Activated T-cell treated with anti-CD3 and anti-CD28 coated beads, Interleukin-2, amount 50 U/mL, for 24 hours (primary cell): ENCODE measurements at regions not wholly inside any gene's neighbourhood (a gene's known extent, or its start where the extent isn't known, plus 50 kb on each side); places are given as distances from the start of the nearest gene placed in this dataset.

Experiments
- DNase-seq: peaks from one replicate; pipeline ENCODE4 v3.0.0-alpha.2; 2020
- H3K27ac Mint-ChIP-seq: 2 replicates; pipeline ENCODE4 v1.8.0; 2020; ENCODE audit warnings: mild to moderate bottlenecking, mixed read lengths
- H3K27me3 Mint-ChIP-seq: 2 replicates; pipeline ENCODE4 v1.8.0; 2020; ENCODE audit warnings: mixed read lengths
- H3K36me3 Mint-ChIP-seq: 2 replicates; pipeline ENCODE4 v1.8.0; 2020; ENCODE audit warnings: low read depth, mixed read lengths
- H3K4me1 Mint-ChIP-seq: 2 replicates; pipeline ENCODE4 v1.8.0; 2020; ENCODE audit warnings: low read depth, mixed read lengths
- H3K4me3 Mint-ChIP-seq: 2 replicates; pipeline ENCODE4 v1.8.0; 2020; ENCODE audit warnings: mild to moderate bottlenecking, moderate library complexity, mixed read lengths
- H3K9me3 Mint-ChIP-seq: 2 replicates; pipeline ENCODE4 v1.8.0; 2020; ENCODE audit warnings: mixed read lengths

DNA sequence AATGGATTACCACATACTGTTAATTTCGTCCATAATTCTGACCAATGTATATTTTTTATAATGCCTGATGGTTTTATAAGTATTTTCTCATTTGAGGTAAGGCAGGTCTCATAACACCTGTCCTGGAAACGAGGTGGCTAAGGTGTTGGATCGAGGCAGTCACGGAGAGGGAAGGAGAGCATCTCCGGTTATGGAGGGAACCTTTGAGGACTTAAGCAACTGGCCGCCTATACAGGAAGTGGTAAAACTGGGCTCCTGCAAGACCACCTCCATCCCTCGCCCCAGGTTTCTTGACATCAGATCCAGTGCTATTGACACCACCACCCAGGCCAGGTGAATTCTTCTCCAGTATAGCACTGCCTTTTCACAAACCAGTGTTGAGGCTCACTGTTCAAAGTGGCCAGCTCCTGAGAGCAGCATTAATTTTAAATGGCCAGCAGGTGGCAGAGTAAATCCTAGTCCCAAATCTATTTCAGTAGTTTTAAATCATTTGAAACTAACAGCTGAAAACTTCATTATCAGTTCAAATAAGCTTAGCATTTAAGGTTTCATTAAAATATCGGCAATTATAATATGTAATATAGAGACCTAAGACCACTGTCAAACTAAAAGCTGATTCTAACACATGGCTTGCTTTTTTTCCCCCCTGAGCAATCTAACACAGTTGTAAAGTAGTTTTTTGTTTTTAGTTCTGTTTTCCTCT lies 100.8 kb downstream of the PPM1A start:
- Mint-ChIP-seq H3K36me3 (no peaks in the 10 kb centered on the region), H3K4me1 (peaks cover 3% of the 10 kb centered on the region), H3K9me3 (no peaks in the 10 kb centered on the region), H3K4me3 (no peak overlapping the region), H3K27me3 (peaks cover 10% of the 10 kb centered on the region), H3K27ac (no peak overlapping the region)
- peak; percentile 31 for DNase-seq

DNA sequence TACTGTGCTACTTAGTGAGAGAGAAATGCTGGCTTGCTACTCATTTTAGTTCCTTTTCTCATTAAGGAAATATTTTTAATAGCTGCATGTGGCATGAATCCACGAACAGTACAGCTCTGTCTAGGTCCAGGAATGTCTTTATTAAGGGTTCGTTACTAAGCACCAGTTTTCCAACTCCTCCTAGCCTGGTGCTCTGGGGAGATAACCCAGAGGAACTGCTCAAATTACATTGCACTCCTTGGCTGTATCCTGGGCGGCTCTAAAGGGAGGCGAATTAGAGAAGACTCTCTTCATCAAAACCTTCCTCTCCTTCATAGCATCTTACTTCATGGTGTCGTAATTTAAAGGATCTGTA lies 101.3 kb downstream of the PPM1A start:
- H3K9me3 Mint-ChIP-seq = no peaks in the 10 kb centered on the region
- no peak overlapping the region for H3K27ac Mint-ChIP-seq
- no peaks in the 10 kb centered on the region for H3K36me3 Mint-ChIP-seq
- no peak for DNase-seq
- H3K4me3 Mint-ChIP-seq = no peak overlapping the region
- peaks cover 8% of the 10 kb centered on the region for H3K27me3 Mint-ChIP-seq
- H3K4me1 Mint-ChIP-seq = peaks cover 3% of the 10 kb centered on the region

DNA sequence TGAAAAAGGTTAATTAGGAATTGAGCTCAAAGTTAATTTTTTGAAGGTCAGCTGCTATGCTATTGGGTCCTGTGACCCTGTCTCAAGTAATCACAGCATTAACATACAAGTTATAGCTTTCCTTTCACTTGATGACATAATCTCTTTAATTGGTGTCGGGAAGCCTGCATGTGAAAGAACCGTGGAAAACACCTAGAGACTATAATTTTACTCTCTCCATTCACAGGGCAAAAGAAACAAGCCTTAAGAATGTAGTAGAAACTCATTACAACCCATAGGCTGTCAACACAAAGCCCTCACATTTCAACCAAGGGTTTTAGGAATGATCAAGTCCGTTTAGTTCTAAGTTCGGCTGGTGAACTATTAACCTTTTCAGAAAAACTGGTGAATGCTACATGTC lies 104.4 kb downstream of the PPM1A start:
- H3K4me1 Mint-ChIP-seq = no peaks in the 10 kb centered on the region
- H3K36me3 Mint-ChIP-seq = no peaks in the 10 kb centered on the region
- no peak for DNase-seq
- H3K27me3 Mint-ChIP-seq = peaks cover 8% of the 10 kb centered on the region
- no peak overlapping the region for H3K27ac Mint-ChIP-seq
- no peak overlapping the region for H3K4me3 Mint-ChIP-seq
- H3K9me3 Mint-ChIP-seq = no peaks in the 10 kb centered on the region

DNA sequence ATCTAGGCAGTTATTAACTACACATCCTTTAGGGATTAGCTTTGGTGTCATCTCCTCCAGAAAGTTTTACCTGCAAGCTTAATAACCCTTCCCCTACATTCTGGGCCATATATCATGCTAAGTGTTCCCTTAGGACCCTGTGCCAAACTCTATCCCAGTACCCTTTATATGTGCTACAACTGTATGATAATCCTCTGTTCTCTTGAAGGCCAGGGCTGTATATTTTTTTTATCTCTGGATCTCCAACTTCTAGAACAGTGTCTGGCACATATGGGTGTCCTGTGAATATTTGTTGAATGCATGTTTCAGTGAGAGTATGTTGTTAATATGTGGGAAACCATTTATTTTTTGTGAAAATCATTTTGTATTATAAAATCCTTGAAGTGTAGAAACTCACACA lies 106.7 kb downstream of the PPM1A start:
- Mint-ChIP-seq H3K27ac (no peak overlapping the region), H3K27me3 (no peaks in the 10 kb centered on the region), H3K9me3 (no peaks in the 10 kb centered on the region), H3K4me3 (no peak overlapping the region), H3K4me1 (no peaks in the 10 kb centered on the region), H3K36me3 (no peaks in the 10 kb centered on the region)
- DNase-seq = no peak

DNA sequence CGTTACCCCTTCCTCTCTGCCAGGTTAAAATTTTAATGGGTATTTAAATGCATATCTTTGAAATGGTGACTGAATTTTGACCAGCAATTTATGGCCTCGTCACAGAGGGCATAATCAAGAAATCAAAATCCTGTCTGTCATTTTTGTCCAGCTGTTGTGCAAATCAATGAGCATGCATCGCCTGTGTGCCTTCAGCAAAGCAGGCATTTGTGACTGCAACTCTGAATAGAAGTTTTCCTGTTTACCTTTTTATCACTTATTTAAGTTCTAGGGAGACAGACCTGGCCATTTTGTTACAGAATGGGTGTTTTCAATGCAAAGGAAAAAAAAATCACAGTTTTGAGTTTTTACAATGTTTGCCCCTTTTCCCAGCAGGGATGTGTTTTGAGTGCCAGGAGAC lies 107.4 kb downstream of the PPM1A start:
- H3K36me3 Mint-ChIP-seq = no peaks in the 10 kb centered on the region
- no peak overlapping the region for H3K4me3 Mint-ChIP-seq
- no peaks in the 10 kb centered on the region for H3K9me3 Mint-ChIP-seq

DNA sequence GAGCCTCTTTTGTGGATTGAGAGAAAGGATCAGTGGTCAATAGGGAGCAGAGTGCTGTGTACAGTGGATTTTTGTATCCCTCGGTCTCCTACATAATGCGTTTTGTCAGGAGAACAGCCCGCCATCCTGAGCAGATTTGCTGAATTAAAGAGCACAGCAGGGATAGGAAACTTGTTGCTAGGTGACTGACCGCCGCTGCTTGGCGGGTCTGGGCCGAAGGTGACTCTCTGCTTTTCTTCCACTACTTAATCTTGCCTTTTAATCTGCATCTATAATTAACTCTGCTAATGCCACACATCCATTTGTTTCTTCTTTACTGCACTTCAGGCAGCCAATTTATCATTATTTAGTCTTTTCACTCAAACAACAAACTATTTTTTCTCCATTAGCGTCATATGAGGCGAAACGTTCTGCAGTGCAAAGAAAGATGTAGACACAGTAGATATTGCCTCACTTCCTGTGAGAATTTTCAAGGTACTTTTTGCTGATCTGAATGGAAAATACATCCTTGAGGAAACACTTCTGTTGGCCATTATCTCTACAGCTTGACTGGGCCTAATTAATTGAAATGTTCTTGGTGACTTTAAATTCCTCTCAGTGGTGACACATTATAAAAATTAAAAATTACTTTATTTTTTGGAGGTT lies 108.0 kb downstream of the PPM1A start:
- no peaks in the 10 kb centered on the region for H3K4me1 Mint-ChIP-seq
- H3K36me3 Mint-ChIP-seq = no peaks in the 10 kb centered on the region
- no peak overlapping the region for H3K4me3 Mint-ChIP-seq
- DNase-seq = no peak
- no peak overlapping the region for H3K27ac Mint-ChIP-seq
- H3K27me3 Mint-ChIP-seq = no peaks in the 10 kb centered on the region
- H3K9me3 Mint-ChIP-seq = no peaks in the 10 kb centered on the region

More for the DNA sequence above, 107.4 kb downstream of the PPM1A start:
- H3K27me3 Mint-ChIP-seq = no peaks in the 10 kb centered on the region
- no peak for DNase-seq
- H3K4me1 Mint-ChIP-seq = no peaks in the 10 kb centered on the region
- H3K27ac Mint-ChIP-seq = no peak overlapping the region

DNA sequence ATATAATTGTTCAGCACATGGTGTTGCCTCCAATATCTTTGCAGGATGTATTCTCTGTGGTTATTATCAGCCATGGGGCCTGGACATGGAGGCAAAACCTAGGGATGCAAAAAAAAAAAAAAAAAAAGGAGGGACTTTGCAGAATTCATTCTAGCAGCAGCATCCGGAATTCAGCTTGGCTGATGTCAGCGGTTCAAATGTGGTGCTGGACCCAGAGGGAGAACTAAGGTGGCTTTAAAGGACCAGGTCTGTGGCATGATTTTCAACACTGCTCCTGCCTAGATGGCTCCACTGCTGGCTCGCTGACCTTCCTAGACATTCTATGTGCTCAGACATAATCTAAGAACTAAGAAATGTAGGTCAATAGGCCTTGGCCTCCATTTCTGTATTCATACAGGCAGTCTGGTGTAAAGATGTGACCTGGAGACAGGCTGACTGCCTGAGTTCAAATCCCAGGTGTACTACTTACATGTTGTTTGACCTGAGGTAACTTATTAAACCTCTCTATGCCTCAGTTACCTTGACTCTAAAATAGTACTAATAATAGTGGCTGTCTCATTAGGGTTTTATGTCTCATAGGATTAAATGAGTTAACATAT lies 108.6 kb downstream of the PPM1A start:
- Mint-ChIP-seq H3K9me3 (no peaks in the 10 kb centered on the region), H3K4me1 (no peaks in the 10 kb centered on the region), H3K27ac (no peak overlapping the region), H3K36me3 (no peaks in the 10 kb centered on the region), H3K4me3 (no peak overlapping the region), H3K27me3 (no peaks in the 10 kb centered on the region)
- DNase-seq = no peak

DNA sequence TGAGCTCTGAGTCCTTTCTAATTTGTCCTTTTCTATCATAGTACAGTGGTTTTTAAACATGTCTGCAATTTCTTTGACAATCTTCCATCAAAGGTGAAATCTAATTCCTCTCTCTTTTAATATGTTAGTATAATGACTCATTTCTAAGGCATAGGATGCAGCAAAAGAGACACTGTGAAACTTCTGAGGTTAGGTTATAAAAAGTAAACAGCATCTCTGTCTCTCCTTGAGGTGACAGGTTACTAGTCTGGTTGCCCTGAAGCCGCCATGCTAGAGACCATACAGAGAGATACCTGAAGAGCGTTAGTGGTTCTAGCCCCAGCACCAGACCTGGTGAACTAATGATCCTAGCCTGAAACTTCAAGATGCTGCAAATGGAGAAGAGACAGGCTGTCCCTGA lies 114.3 kb downstream of the PPM1A start:
- DNase-seq = no peak
- peaks cover 28% of the 10 kb centered on the region for H3K27me3 Mint-ChIP-seq
- H3K9me3 Mint-ChIP-seq = no peaks in the 10 kb centered on the region
- no peak overlapping the region for H3K27ac Mint-ChIP-seq
- no peak overlapping the region for H3K4me3 Mint-ChIP-seq
- no peaks in the 10 kb centered on the region for H3K36me3 Mint-ChIP-seq
- H3K4me1 Mint-ChIP-seq = no peaks in the 10 kb centered on the region

DNA sequence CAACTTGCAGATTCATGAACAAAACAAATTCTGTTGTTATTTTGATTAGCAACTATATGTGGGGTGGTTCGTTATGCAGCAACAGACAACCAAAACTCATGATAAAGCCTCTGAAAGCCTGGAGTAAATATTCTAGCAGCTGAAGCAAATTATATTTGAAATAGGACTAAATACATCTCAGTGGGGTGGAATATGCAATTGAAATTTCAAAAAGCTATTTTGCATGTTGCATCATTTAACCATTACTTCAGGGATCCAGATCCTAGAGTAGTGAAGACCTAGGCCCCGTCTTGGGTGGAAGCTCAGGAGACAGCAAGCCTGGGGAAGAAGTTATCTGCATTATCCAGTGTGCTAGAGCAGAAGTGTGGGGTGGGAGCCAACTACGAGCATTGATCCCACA lies 114.7 kb downstream of the PPM1A start:
- Mint-ChIP-seq H3K4me3 (no peak overlapping the region), H3K4me1 (no peaks in the 10 kb centered on the region), H3K27me3 (peaks cover 28% of the 10 kb centered on the region), H3K36me3 (no peaks in the 10 kb centered on the region), H3K9me3 (no peaks in the 10 kb centered on the region), H3K27ac (no peak overlapping the region)
- DNase-seq = no peak

DNA sequence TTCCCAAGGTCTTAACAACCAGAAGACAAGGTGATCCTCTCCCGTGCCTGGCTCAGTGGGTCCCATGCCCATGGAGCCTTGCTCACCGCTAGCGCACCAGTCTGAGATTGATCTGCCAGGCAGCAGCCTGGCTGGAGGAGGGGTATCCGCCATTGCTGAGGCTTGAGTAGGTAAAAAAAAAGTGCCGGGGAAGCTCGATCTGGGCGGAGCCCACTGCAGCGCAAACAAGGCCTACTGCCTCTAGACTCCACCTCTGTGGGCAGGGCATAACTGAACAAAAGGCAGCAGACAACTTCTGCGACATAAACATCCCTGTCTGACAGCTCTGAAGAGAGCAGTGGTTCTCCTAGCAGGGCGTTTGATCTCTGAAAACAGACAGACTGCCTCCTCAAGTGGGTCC lies 104.0 kb downstream of the C14orf39 start:
- H3K27ac Mint-ChIP-seq = no peak overlapping the region
- H3K9me3 Mint-ChIP-seq = no peaks in the 10 kb centered on the region
- peaks cover 43% of the 10 kb centered on the region for H3K27me3 Mint-ChIP-seq
- H3K4me1 Mint-ChIP-seq = no peaks in the 10 kb centered on the region
- no peak for DNase-seq
- no peaks in the 10 kb centered on the region for H3K36me3 Mint-ChIP-seq
- no peak overlapping the region for H3K4me3 Mint-ChIP-seq
